Colonic mucosa (tissue), 4 donors: ENCODE measurements at regions not wholly inside any gene's neighbourhood (a gene's known extent, or its start where the extent isn't known, plus 50 kb on each side); places are given as distances from the start of the nearest gene placed in this dataset.
"Not testable (repeated sequence)": the region's sequence is repeated elsewhere in the genome, so short reads cannot be mapped to it uniquely, and the experiment has no call there.

Experiments used
- DNase-seq: peaks from one replicate; pipeline ENCODE4 v3.0.0-alpha.2; 2020
- H3K27ac ChIP-seq: fragments of 200-600 bp; one replicate; pipeline ENCODE4 v1.8.0; 2021
- H3K27me3 ChIP-seq: fragments of 200-600 bp; one replicate; pipeline ENCODE4 v1.8.0; 2021
- H3K36me3 ChIP-seq: fragments of 200-600 bp; one replicate; pipeline ENCODE4 v1.8.0; 2021
- H3K4me1 ChIP-seq: fragments of 200-600 bp; one replicate; pipeline ENCODE4 v1.8.0; 2021; ENCODE audit warnings: mild to moderate bottlenecking
- H3K4me3 ChIP-seq: fragments of 200-600 bp; one replicate; pipeline ENCODE4 v1.8.0; 2021
- H3K9ac ChIP-seq, 2 donors: one replicate each; pipeline ENCODE4 v1.7.0; 2013; ENCODE audit warnings: control low read depth in 2 of 2, low read depth in 2 of 2, low read length in 2 of 2
- H3K9me3 ChIP-seq: fragments of 200-600 bp; one replicate; pipeline ENCODE4 v1.8.0; 2021
- CTCF ChIP-seq: fragments of 200-600 bp; IDR thresholded peaks from one replicate; pipeline ENCODE4 v1.8.0; 2022; ENCODE audit warnings: antibody characterized with exemption, mild to moderate bottlenecking
- intact Hi-C: fragments of 100-400 bp; cut with DNase I; formaldehyde crosslinking; loops from one replicate; pipeline ENCODE4 v1.14.1; 2022
- donor health status: healthy.
- donor health status: DM: no; HTN: no; CAD: no.
- donor health status: DM: no; HTN: no; CAD: no.

GRCh38 chr7:32214913-32215312 is 144.7 kb upstream of the PDE1C start:
- intact Hi-C loops, result loop anchor here (10.0 kb wide), 1 partner anchor 130 kb away; no protein-coding TSS in a partner anchor

GRCh38 chr7:32212321-32212720 is 142.1 kb upstream of the PDE1C start:
- intact Hi-C loops, result loop anchor here (10.0 kb wide), 1 partner anchor 132 kb away; no protein-coding TSS in a partner anchor
- DNase-seq, result no peak

More at GRCh38 chr7:32214913-32215312, 144.7 kb upstream of the PDE1C start:
- H3K4me1 ChIP-seq, result no peaks in the 10 kb centered on the region
- no peaks in the 10 kb centered on the region for H3K27me3 ChIP-seq
- H3K27ac ChIP-seq, result no peak overlapping the region
- H3K4me3 ChIP-seq, result no peak overlapping the region
- no peaks in the 10 kb centered on the region for H3K9me3 ChIP-seq
- no peak for DNase-seq
- no peak for TF ChIP-seq CTCF
- H3K36me3 ChIP-seq, result no peaks in the 10 kb centered on the region
- H3K9ac ChIP-seq, result no peak overlapping the region

GRCh38 chr7:32206987-32207386 is 136.8 kb upstream of the PDE1C start:
- no peak for TF ChIP-seq CTCF
- intact Hi-C loops, result loop anchor here (5.0 kb wide), 1 partner anchor 270 kb away; no protein-coding TSS in a partner anchor
- H3K27ac ChIP-seq, result no peak overlapping the region
- no peak overlapping the region for H3K9ac ChIP-seq
- H3K4me3 ChIP-seq, result no peak overlapping the region
- no peak for DNase-seq
- H3K9me3 ChIP-seq, result no peaks in the 10 kb centered on the region
- H3K27me3 ChIP-seq, result no peaks in the 10 kb centered on the region
- no peaks in the 10 kb centered on the region for H3K4me1 ChIP-seq
- H3K36me3 ChIP-seq, result no peaks in the 10 kb centered on the region

More at GRCh38 chr7:32212321-32212720, 142.1 kb upstream of the PDE1C start:
- H3K9ac ChIP-seq, result no peak overlapping the region
- H3K27ac ChIP-seq, result no peak overlapping the region
- H3K4me1 ChIP-seq, result no peaks in the 10 kb centered on the region
- TF ChIP-seq CTCF, result no peak
- no peaks in the 10 kb centered on the region for H3K9me3 ChIP-seq
- H3K27me3 ChIP-seq, result no peaks in the 10 kb centered on the region
- no peak overlapping the region for H3K4me3 ChIP-seq
- no peaks in the 10 kb centered on the region for H3K36me3 ChIP-seq

GRCh38 chr7:32206488-32206887 is 136.3 kb upstream of the PDE1C start:
- no peak for TF ChIP-seq CTCF
- H3K9me3 ChIP-seq, result no peaks in the 10 kb centered on the region
- no peaks in the 10 kb centered on the region for H3K4me1 ChIP-seq
- intact Hi-C loops, result loop anchor here (5.0 kb wide), 1 partner anchor 271 kb away; no protein-coding TSS in a partner anchor
- no peak overlapping the region for H3K4me3 ChIP-seq
- no peak overlapping the region for H3K27ac ChIP-seq
- no peaks in the 10 kb centered on the region for H3K36me3 ChIP-seq
- no peaks in the 10 kb centered on the region for H3K27me3 ChIP-seq
- no peak overlapping the region for H3K9ac ChIP-seq
- no peak for DNase-seq

GRCh38 chr7:32205298-32205824 is 135.2 kb upstream of the PDE1C start:
- not testable (repeated sequence) for DNase-seq, H3K4me3 ChIP-seq, H3K27ac ChIP-seq, H3K9me3 ChIP-seq, H3K9ac ChIP-seq, H3K4me1 ChIP-seq, H3K36me3 ChIP-seq, H3K27me3 ChIP-seq
- intact Hi-C loops, result loop anchor here (2.0 to 5.0 kb wide), 2 partner anchors 272 to 459 kb away; no protein-coding TSS in a partner anchor

GRCh38 chr7:32204361-32205018 is 134.3 kb upstream of the PDE1C start:
- Histone ChIP-seq H3K9ac (no peak overlapping the region), H3K4me1 (no peaks in the 10 kb centered on the region), H3K36me3 (no peaks in the 10 kb centered on the region), H3K9me3 (no peaks in the 10 kb centered on the region), H3K27me3 (no peaks in the 10 kb centered on the region), H3K27ac (no peak overlapping the region), H3K4me3 (peak overlapping the region; percentile 1)
- DNase-seq, result peak; percentile 33
- intact Hi-C loops, result loop anchor here (2.0 to 5.0 kb wide), 3 partner anchors 273 to 458 kb away; no protein-coding TSS in a partner anchor
- TF ChIP-seq CTCF, result peak; percentile 59
